ENCODE measurements at regions not wholly inside any gene's neighbourhood (a gene's known extent, or its start where the extent isn't known, plus 50 kb on each side); places are given as distances from the start of the nearest gene placed in this dataset.

GRCh38 chr1:195721210-195721971 lies 886.8 kb downstream of the KCNT2 start:
- ATAC-seq (no peak), DNase-seq (no peak)
- intact Hi-C loops (cut with DNase I), result no loop called here
- Histone ChIP-seq H3K9me3 (peaks cover 0 to 5% of the 10 kb centered on the region in 2 donors), H3K4me3 (no peak overlapping the region), H3K27ac (no peak overlapping the region), H3K4me1 (no peaks in the 10 kb centered on the region), H3K27me3 (no peaks in the 10 kb centered on the region), H3K36me3 (no peaks in the 10 kb centered on the region)
- TF ChIP-seq, protein P1, sequence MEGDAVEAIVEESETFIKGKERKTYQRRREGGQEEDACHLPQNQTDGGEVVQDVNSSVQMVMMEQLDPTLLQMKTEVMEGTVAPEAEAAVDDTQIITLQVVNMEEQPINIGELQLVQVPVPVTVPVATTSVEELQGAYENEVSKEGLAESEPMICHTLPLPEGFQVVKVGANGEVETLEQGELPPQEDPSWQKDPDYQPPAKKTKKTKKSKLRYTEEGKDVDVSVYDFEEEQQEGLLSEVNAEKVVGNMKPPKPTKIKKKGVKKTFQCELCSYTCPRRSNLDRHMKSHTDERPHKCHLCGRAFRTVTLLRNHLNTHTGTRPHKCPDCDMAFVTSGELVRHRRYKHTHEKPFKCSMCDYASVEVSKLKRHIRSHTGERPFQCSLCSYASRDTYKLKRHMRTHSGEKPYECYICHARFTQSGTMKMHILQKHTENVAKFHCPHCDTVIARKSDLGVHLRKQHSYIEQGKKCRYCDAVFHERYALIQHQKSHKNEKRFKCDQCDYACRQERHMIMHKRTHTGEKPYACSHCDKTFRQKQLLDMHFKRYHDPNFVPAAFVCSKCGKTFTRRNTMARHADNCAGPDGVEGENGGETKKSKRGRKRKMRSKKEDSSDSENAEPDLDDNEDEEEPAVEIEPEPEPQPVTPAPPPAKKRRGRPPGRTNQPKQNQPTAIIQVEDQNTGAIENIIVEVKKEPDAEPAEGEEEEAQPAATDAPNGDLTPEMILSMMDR (IDR thresholded peaks at IDR 0.05), result no peak

- Histone ChIP-seq H3K36me3 (no peaks in the 10 kb centered on the region), H3K27ac (no peak overlapping the region), H3K9me3 (peaks cover 0 to under 1% of the 10 kb centered on the region in 2 donors), H3K4me3 (no peak overlapping the region), H3K4me1 (no peaks in the 10 kb centered on the region), H3K27me3 (no peaks in the 10 kb centered on the region)
- ATAC-seq (no peak), DNase-seq (peak in 2 of 4 donors; percentile 20 to 35)
- TF ChIP-seq, protein P1 (IDR thresholded peaks at IDR 0.05), result peak in 1 of 2 donors; percentile 25
- intact Hi-C loops (cut with DNase I), result no loop called here
Observed at GRCh38 chr1:195717651-195718050, 890.6 kb downstream of the KCNT2 start.

DNA sequence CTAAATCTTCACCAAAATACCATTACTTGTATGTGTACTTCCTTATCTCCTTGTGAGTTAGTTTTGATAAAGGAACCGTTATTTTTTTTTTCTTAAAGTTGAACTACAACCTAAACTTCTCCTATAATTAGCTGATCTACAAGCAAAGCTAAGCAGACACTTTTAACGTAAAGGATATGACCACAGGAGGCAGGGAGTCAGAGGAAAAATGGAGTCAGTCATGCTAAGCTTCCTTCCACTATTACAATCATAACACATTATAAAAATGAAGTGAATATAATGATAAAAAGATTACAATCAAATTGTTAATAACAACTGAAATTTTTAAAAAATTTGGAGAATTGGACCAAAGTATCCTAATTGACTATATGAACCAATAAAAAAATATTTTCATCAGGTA lies 892.6 kb downstream of the KCNT2 start:
- H3K36me3 ChIP-seq, result no peaks in the 10 kb centered on the region
- TF ChIP-seq, protein P1 (IDR thresholded peaks at IDR 0.05), result no peak

GRCh38 chr1:195714248-195714647 lies 894.0 kb downstream of the KCNT2 start:
- ATAC-seq (no peak), DNase-seq (no peak)
- Histone ChIP-seq H3K9me3 (no peaks in the 10 kb centered on the region), H3K27me3 (no peaks in the 10 kb centered on the region), H3K4me1 (no peaks in the 10 kb centered on the region), H3K36me3 (no peaks in the 10 kb centered on the region), H3K4me3 (no peak overlapping the region), H3K27ac (no peak overlapping the region)
- TF ChIP-seq, protein P1 (IDR thresholded peaks at IDR 0.05), result no peak
- intact Hi-C loops (cut with DNase I), result no loop called here

More for the DNA sequence above, 892.6 kb downstream of the KCNT2 start:
- Histone ChIP-seq H3K9me3 (no peaks in the 10 kb centered on the region), H3K4me1 (no peaks in the 10 kb centered on the region), H3K4me3 (no peak overlapping the region), H3K27ac (no peak overlapping the region), H3K27me3 (no peaks in the 10 kb centered on the region)
- ATAC-seq (no peak), DNase-seq (no peak)
- intact Hi-C loops (cut with DNase I), result no loop called here

GRCh38 chr1:195709821-195710220 lies 898.4 kb downstream of the KCNT2 start:
- Histone ChIP-seq H3K27me3 (no peaks in the 10 kb centered on the region), H3K27ac (no peak overlapping the region), H3K4me1 (no peaks in the 10 kb centered on the region), H3K4me3 (no peak overlapping the region), H3K36me3 (no peaks in the 10 kb centered on the region), H3K9me3 (no peaks in the 10 kb centered on the region)
- ATAC-seq (no peak), DNase-seq (peak in 2 of 4 donors; percentile 6 to 12)
- TF ChIP-seq, protein P1 (IDR thresholded peaks at IDR 0.05), result no peak
- intact Hi-C loops (cut with DNase I), result no loop called here

Measured in left lung (tissue), 4 donors.